Kasumi-1 (cell line): ENCODE measurements at regions not wholly inside any gene's neighbourhood (a gene's known extent, or its start where the extent isn't known, plus 50 kb on each side); places are given as distances from the start of the nearest gene placed in this dataset.
"Not testable (repeated sequence)": the region's sequence is repeated elsewhere in the genome, so short reads cannot be mapped to it uniquely, and the experiment has no call there.

Experiments
- DNase-seq, 2 experiments: peaks; one replicate each; lab custom pipeline; 2025; lab: John Stamatoyannopoulos, UW

DNA sequence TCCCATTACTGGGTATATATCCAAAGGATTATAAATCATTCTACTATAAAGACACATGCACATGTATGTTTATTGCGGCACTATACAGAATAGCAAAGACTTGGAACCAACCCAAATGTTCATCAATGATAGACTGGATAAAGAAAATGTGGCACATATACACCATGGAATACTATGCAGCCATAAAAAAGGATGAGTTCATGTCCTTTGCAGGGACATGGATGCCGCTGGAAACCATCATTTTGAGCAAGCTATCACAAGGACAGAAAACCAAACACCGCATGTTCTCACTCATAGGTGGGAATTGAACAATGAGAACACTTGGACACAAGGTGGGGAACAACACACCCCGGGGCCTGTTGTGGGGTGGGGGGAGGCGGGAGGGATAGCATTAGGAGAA is 57.0 kb upstream of the NEUROD1 start:
- DNase-seq = not testable (repeated sequence)

DNA sequence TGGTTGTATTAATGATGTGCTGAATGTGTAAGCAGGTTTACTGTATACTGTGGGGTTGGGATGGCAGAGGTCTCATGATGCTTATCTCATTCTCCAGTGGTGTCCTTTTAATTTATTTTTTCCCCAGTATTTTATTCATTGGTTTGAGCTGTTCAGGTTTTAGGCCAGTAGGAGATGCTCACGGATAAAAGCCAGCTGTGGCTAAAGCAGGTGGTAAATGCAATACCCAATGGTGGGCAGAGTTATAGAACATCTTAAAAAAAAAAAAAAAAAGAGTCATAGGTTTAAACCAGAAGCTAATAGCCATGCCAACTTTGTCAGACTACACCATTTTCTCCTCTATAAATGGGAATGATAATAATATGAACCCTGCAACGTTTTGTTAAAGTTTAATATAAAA is 57.8 kb upstream of the NEUROD1 start:
- DNase-seq = peak; percentile 25 to 27

DNA sequence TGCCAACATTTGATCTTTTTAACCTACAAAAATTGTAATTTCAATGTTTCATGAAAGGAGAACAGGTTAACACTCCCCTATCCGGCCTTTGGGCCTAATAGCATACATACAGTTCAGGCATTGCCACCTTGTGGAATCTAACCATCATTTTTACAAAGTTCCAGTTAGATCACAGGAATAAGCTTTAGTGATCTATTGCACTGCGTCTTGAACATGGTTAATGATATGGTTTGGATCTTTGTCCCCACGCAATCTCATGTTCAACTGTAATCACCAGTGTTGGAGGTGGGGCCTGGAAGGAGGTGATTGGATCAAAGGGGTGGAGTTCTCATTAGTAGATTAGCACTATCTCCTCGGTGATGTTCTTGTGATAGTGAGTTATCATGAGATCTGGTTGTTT is 58.2 kb upstream of the NEUROD1 start:
- peak; percentile 5 to 29 for DNase-seq

DNA sequence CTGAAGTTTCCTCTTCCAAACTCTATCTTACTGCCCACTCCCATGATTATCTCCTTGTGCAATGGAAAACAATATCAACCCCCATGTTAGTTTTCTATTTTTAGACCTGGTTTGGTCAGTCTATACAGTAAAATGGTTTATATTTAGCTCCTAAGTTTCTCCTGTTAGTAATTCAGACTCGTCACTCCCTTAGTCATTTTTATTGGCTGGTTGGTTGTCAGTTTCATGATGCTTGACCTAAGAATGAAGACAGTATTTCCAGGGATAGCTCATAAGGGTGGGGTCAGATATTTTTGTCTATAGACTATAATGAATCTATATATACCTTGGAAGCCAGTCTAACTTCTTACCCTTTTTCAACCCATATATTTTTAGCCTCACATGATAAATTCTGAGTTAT is 61.4 kb upstream of the NEUROD1 start:
- no peak for DNase-seq

DNA sequence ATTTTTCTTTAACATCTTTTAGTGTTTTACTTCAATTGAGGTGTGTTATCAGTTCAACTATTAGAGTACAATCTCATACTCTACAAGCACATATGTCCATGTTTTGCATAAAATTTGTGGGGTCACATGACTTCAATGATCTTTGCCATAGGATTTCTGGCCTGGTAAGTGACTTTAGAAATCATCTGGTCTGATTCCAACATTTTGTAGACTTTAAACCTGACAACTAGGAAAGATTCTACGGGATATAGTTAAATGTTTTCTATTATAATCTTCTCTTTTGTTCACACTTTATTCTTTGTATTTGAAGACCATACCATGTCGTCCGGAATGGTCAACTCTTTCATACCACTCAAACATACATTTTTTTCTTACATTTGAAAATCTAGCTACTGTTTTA is 62.0 kb upstream of the NEUROD1 start:
- DNase-seq = no peak

DNA sequence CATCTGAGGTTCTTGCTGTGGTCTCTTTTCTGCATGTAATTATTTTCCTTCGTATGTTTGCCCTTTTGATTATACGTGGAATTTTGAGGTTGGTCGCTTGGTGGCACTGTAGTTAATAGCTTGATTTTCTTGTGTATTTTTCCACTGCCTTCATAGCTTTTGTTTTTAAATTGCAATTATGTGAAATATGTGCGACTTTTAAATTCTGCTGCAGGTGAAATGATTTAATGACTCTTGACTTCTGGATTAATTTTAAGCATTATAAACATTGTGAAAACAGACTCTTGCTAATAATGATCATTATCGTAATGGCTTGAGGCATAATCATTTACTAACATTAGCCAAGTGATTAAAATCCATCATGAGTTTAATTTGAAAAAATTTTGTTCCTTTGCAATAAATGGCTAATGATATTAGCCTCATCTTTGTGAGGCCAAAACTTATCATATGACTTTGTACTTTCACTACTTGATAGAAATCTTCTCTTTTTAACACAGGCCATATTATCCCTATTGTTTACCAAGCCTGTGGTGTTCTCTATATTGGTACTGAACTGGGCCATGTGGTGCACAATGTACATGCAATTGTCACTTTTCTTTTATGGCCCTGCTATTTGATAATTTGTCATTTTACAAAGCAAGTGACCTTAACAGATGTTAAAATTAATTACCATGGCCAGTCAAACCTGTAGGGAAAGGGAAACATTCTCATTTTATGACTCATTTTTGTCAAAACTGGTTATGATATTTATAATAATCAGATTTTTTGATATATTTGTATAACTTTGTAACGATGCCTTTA is 62.8 kb upstream of the NEUROD1 start:
- peak; percentile 85 to 94 for DNase-seq

DNA sequence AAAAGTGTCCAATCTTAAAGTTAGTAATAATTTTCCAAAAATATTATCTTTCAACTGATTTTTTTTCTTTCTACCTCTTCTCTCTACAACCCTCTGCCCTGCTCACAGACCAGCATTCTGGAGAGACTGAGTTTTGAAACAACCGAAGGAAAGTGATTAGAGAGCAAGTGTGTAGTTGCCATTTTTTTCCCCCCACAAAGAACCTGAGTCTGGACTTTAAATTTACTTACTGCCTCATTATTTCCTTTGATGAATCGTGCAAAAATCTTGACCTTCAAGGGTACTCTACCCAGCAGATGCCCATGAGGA is 63.4 kb upstream of the NEUROD1 start:
- no peak for DNase-seq

DNA sequence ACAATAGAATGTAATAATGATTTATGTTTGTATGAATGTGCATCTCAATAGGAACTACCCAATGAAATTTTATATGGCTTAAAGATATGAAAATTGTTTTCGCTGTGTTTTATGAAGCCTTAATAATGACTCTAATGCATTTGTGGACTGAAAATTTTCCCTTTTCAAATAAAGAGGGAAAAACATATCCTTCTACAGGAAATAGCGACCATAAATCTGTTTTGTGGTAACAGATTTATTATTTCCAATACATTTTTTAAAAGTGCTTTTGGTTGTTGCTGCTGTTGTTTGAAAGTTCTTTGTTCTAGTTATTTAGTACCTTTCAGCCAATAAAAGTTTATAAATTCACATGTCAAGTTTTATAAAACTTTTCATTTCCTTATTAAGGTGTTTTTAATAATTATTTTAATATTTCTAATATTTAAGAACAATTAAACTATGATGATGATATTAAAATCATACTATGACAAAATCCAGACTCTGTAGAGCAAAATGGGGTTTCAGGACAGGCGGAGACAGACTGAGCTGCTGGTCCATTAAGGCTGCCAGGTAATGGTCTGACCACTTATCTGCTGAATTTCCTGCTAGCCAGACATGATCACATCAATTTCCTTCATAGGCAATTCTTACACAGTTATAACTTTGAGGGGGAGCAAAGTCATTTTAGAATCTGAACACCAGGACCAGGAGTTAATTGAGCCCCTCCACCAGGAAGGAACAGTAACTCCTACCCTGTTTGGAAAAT is 65.7 kb upstream of the NEUROD1 start:
- DNase-seq = no peak

DNA sequence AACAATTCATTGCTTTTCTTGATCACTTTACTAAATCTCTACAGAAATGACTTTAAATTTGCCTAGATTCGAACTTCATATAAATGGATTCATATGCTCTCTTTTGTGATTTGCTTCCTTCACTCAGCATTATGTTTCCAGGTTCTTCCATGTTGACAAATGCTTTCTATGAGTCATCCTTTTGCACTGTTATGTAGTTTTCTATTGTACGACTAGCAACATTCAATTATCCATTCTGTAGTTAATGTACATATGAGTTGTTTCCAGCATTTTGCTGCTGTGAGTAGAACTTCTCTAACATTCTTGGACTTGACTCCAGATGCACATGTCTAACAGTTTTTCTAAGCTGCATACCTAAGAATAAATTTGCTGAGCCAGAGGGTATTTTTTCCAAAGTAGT is 66.5 kb upstream of the NEUROD1 start:
- no peak for DNase-seq

DNA sequence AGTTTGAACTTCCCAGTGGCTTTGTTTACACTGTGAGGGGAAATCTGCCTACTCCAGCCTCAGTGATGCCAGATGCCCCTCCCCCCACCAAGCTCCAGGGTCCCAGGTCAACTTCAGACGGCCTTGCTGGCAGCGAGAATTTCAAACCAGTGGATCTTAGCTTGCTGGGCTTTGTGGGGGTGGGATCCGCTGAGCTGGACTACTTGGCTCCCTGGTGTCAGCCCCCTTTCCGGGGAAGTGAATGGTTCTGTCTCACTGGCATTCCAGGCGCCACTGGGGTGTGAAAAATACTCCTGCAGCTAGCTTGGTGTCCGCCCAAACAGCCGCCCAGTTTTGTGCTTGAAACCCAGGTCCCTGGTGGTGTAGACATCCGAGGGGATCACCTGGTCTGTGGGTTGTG is 70.0 kb upstream of the NEUROD1 start:
- no peak for DNase-seq

DNA sequence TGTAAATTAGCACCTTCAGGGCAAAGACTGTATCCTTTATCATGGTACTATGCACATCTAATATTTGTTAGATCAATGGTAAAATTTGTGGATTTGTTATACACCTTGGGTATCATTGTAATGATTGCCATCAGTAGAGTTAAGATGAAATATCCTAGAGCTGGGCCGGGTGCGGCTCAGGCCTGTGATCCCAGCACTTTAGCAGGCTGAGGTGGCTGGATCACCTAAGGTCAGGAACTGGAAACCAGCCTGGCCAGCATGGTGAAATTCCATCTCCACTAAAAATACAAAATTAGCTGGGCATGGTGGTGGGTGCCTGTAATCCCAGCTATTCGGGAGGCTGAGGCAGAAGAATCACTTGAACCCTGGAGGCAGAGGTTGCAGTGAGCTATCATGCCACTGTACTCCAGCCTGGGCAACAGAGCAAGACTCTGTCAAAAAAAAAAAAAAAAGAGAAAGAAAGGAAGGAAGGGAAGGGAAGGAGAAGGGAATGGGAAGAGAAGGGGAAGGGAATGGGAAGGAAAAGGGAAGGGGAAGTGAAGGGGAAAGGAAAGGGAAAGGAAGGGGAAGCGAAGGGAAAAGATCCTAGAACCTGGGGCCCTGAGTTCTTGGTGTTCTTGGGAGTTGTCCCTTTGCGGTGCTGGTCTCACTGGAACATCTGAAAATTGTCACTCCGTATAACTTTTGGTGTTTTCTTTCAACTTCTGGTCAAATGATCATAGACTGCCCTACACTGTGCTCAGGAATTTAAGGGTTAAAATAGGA is 71.1 kb upstream of the NEUROD1 start:
- no peak for DNase-seq

DNA sequence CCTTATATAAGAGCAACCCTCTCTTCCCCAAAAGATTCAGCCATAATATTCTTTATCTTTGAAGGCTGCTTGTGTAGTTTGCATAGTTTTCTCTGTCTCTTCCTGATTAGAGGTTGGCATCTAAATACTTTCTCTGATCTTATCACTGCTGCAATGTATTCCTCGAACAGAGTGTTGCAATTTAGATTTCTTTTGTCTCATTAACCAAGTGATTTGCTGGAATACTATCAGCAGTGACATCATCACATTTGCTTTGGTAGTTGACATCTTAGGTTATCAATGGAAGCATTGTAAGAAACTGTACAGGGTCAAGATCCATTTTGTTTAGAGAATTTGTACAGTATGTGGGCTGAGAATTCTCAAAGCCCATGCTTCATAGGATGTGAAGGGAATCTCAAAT is 72.0 kb upstream of the NEUROD1 start:
- DNase-seq = no peak

DNA sequence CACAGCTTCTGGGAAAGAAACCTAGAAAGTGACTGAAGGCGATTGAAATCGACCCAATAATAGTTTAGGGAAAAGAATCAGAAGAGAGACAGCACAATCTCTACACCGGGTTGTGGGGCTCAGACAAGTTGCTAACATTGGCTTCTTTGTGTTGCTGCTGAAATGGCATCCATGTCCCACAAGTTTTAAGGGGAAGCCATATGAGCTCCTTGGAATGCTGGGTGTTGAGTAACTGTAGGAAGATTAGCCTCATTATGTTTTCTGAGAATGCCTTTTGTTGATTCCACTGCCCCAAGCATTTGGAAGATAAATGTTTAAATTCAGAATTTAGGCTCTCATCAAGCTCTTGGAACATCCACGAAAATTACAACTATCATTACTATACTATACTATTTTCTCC is 73.4 kb upstream of the NEUROD1 start:
- no peak for DNase-seq

DNA sequence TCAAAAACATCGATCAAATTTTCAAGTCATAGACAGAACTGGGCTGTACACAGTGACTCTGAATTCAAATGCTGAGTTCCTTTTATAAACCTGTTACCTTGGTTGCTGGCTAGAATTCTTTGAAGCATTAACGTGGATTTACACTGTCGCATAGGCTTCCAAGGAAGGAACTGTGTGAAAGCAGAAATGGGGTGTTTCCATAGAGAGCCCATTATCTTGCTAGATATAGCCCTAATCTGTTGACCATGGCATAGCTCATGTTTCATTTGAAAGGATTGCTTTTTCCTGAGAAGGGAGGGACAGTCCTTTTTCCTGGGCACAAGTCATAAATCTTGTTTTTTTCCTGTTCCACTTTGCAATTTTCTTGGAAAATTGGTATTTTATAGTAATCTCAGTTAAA is 73.8 kb upstream of the NEUROD1 start:
- DNase-seq = no peak

DNA sequence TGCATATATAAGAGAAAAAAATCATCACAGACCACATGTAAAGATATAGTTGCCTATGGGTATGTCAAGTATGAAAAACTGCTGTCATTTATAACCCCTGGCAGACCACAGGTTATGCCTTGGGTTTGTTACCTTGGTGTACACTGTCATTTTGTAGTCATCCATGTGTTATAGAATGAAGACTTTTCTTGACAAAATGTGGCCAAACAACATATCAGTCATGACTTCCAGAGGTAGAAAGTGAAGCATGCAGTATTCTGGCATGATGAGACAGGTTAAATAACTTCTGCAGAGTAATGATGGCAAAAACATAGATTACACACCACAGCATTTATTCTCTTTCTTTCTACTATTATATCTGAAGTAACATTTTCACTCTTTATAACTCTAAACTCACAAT is 74.9 kb upstream of the NEUROD1 start:
- DNase-seq = no peak

DNA sequence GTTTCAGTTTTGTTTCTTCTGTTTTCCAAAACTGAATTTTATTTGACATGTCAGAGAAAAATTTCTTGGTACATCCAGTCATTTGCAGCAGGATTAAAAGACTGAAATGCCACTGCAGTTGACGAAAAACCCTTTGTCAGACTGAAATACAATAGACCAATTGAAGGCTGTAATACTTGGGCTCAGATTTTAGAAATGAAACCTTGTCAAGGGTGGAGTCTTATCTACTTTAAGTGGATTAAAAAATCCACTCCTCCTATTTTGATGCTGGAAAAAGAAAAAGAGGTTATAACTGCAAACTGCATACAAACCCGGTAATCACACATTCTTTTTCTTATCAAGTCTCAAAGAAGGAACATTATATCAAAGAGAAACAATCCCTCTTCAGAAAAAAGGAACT is 80.2 kb upstream of the NEUROD1 start:
- no peak for DNase-seq

DNA sequence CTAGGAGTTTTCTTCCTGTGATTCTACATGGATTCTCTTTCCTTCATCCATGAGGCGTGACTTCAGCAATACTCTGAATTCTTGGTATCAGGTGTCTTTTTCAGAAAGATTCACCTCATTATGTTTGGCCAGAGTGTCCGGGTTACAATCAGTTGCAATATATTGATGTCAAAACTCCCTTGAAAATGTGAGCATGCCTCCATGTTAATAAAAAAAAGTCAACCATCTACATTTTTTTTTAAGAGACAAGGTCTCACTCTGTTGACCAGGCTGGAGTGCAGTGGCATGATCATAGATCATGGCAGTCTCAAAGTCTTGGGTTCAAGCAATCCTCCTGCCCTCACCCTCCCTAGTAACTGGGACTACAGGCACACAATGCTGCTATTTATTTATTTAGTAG is 80.9 kb upstream of the NEUROD1 start:
- DNase-seq = no peak

DNA sequence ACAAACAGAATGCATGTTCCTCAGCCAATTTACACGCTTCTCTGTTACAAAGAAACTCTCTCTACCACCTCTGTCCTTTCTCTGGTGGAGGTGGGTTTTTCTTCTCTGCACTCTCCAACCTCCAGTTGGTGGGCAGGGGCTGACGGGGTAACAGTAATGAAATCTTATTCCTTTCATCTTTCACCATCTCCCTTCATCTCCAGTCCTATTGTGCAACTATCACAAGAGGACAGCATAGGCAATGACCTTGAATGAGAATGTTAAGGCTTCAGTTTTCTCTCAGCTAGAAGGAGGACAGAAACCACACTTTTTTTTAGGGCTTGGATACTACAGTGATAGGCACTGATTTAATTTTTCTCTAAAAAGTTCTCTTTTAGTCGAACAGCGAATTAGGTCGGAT is 81.7 kb upstream of the NEUROD1 start:
- DNase-seq = no peak

DNA sequence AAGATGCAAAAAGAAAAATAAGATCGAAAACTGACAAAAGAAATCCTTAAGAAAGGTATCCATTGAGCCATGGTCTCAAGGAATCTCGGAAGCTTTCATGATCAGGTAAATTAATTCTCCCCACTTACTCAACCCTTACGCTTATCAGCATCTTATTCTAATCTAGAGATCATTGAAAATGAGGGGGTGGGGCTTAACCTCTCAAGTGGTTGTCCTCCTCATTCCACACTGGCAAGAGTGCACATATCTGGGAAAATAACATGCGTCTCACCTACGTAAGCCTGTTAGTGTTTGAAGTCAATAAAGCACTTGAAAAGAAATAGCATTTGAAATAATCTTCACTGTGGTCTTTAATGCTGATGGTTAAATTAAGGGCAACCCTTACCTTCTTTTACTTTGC is 82.5 kb upstream of the NEUROD1 start:
- DNase-seq = no peak

DNA sequence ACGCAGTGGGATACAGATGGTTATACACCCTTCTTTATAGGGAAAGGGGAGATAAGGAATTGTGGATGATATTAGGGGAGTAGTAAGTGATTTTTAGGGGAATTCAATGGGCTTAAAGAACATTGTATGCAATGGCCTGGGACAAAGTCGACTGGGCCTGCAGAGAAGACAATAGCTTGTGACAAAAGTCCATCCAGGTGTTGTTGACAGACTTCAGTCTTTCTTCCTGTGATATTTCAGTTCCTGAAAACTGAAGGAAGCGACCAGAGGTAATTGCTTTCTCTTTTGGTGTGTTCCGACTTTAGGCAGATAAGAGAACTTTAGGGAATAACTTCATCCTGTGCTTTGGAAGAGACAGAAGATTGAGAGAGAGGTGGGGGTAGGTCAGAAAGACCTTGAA is 83.1 kb upstream of the NEUROD1 start:
- no peak for DNase-seq

DNA sequence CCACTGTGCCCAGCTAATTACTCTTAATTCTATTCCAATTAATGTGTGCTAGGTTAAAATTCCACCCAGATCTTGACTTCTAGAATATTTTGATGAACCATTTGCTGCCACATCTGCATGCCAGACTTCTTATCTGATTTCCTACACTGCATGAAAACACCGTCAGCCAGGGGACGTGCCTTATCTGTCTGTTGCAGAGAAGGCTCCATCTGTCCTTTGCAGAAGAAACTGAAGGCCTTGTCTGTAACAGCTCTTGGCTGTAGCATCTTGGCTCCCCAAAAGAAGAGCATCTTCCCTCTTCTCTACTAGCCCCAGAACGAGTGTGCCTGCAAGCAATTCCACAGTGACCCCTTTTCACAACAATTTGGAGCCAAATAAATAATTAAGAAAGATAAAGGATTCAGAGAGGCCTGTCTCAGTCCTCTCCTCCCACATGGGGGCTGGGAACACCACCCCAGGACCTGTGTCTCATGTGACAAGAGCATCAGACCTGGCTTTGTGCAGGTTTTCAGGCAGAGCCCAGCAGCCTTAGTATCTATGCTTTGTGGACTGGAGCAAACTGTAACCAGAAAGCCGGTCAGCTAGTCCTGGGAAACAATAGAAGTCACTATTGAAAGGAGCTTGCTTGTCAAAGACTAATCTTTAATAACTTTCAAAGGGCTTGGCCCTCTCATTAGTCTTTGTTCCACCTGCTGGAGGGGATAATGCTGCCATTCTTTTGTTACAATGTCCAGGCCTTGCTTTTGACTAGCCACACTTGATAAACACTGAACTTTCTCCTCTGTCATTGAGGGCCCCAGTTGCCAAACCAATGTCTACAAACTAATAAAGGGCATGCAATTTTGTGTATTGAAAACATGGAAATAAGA is 84.0 kb upstream of the NEUROD1 start:
- DNase-seq = no peak

DNA sequence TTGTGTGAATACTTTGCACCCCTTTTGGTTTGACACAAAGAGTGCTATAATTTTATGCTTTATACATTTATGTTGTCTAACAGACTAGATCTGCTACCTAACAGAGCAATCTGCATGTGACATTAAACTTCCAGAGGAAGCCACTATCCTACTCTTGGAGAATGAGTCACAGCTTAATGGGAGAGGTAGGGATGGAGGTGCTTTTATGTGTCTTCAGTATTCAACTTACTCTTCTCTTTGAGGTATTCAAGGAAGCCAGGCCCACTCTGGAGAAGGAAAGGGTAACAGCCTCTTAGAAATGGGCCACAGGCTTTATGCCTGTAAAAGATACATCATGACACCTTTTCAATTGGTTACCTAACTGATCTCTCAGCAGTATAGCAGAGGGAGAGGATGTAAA is 85.8 kb upstream of the NEUROD1 start:
- DNase-seq = no peak
